GM10266 (cell line): ENCODE measurements at regions not wholly inside any gene's neighbourhood (a gene's known extent, or its start where the extent isn't known, plus 50 kb on each side); places are given as distances from the start of the nearest gene placed in this dataset.

Experiments
- DNase-seq: peaks from one replicate; pipeline ENCODE4 v3.0.0; 2012; ENCODE audit errors: extremely low spot score
- TF ChIP-seq, protein P1 (sequence below): IDR thresholded peaks from 2 replicates; pipeline ENCODE4 v1.5.1; 2012; ENCODE audit warnings: mild to moderate bottlenecking, low read depth; ENCODE audit not compliant: control insufficient read depth, insufficient read depth; ENCODE audit errors: missing control alignments

- no peak for DNase-seq
- TF ChIP-seq, protein P1, sequence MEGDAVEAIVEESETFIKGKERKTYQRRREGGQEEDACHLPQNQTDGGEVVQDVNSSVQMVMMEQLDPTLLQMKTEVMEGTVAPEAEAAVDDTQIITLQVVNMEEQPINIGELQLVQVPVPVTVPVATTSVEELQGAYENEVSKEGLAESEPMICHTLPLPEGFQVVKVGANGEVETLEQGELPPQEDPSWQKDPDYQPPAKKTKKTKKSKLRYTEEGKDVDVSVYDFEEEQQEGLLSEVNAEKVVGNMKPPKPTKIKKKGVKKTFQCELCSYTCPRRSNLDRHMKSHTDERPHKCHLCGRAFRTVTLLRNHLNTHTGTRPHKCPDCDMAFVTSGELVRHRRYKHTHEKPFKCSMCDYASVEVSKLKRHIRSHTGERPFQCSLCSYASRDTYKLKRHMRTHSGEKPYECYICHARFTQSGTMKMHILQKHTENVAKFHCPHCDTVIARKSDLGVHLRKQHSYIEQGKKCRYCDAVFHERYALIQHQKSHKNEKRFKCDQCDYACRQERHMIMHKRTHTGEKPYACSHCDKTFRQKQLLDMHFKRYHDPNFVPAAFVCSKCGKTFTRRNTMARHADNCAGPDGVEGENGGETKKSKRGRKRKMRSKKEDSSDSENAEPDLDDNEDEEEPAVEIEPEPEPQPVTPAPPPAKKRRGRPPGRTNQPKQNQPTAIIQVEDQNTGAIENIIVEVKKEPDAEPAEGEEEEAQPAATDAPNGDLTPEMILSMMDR: no peak
Measured at GRCh38 chr5:175202463-175203068, 241.4 kb downstream of the DRD1 start.

DNA sequence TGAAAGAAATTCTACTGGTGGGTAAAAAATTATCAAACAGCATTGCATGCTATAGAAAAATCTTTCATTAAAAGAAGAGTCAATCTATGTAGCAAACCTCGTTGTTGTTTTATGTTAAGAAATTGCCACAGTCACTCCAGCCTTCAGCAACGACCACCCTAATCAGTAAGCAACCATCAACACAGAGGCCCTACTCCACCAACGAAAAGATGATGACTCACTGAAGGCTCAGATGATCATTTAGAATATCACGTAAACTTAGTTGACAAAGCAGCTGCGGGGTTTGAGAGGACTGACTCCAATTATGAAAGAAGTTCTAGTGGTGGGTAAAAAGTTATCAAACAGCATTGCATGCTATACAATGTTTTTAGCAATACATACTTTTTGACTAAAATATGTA lies 242.6 kb downstream of the DRD1 start:
- TF ChIP-seq, protein P1: no peak
- no peak for DNase-seq

DNA sequence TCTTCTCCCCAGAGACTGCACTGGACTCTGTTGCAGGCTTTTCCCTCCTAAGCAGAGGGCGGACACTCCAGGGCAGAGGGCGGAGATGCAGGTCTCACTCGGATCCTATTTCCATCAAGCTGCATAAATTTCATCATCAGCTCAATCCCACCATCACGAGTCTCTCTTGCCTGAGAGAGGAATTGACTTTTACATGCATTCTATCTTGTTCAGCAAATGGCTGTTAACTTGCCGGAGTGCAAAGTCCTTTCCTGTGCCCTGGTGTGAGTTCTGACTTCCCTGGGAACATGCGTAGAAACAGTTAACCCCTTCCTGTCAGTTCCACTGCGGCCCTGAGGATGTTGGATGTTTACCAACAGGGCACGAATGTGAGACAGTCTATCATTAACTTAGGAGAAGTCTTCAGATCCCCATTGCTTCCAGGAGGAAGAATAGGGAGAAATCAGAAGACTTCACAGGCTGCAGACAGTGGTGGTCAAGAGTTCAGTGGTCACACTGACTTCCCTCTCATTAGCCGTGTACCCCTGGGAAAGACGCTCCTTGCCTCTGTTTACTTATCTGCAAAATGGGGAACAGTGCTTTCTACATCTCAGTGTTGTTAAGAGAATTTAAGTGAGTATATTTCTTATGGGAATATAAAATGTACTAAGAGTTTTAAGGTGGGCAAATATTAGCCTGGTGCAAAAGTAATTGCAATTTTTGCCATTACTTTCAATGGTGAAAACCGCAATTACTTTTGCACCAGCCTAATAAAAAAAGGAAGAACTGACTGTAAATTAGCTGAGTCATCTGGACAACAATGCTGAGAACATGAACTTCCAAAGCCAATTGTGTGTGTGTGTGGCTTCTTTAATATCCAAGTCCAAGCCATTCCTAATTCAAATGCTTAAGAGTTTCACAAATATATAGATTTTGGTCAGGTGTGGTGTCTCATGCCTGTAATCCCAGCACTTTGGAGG lies 248.0 kb downstream of the DRD1 start:
- TF ChIP-seq, protein P1: no peak
- DNase-seq: no peak

- TF ChIP-seq, protein P1: no peak
- DNase-seq: no peak
Measured at GRCh38 chr5:175181331-175181730, 262.7 kb downstream of the DRD1 start.

DNA sequence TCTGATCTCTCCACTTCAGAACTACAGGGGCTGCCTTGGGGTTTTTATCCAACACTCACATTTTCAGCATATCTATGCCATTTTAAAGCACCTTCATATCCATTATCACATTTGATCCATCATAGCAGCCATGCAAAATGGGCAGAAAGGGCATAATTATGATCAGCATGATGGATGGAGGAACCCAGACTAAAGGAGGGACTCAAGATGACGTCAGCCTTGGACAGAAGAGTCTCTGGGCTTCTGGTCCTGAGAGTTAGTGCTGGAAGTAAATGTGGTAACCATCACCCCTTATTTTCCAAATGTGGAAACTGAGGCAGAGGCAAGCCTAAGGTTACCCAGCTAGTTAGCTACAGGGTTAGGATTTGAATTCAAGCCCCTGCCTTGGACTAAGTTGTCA lies 273.1 kb downstream of the DRD1 start:
- no peak for DNase-seq
- TF ChIP-seq, protein P1: no peak

GRCh38 chr5:175168882-175169507 lies 275.0 kb downstream of the DRD1 start:
- TF ChIP-seq, protein P1: no peak
- DNase-seq: no peak
